Mesenchymal stem cell (in vitro differentiated cells and primary cell): ENCODE measurements at regions not wholly inside any gene's neighbourhood (a gene's known extent, or its start where the extent isn't known, plus 50 kb on each side); places are given as distances from the start of the nearest gene placed in this dataset.

Source experiments
- DNase-seq: peaks from one replicate; pipeline ENCODE4 v3.0.0-alpha.2; 2013
- H2AFZ ChIP-seq: one replicate; pipeline ENCODE4 v1.6.1; 2013; ENCODE audit warnings: low read depth, mild to moderate bottlenecking, control low read depth, inconsistent platforms, low read length, moderate library complexity
- H2AK5ac ChIP-seq: 2 replicates; pipeline ENCODE4 v1.6.1; 2013; ENCODE audit warnings: low read length, moderate library complexity, mild to moderate bottlenecking, inconsistent platforms; ENCODE audit not compliant: severe bottlenecking
- H2BK120ac ChIP-seq: one replicate; pipeline ENCODE4 v1.6.1; 2013; ENCODE audit warnings: low read depth, mild to moderate bottlenecking, inconsistent platforms, low read length, moderate library complexity
- H2BK12ac ChIP-seq, 2 experiments: one replicate each; pipeline ENCODE4 v1.6.1; 2013; ENCODE audit warnings: inconsistent platforms in 2 of 2, low read length in 2 of 2, mild to moderate bottlenecking in 2 of 2, moderate library complexity in 2 of 2, control low read depth in 1 of 2
- H2BK15ac ChIP-seq: one replicate; pipeline ENCODE4 v1.6.1; 2013; ENCODE audit warnings: mild to moderate bottlenecking, low read depth, inconsistent platforms; ENCODE audit not compliant: poor library complexity, severe bottlenecking
- H2BK5ac ChIP-seq: 2 replicates; pipeline ENCODE4 v1.6.1; 2013; ENCODE audit warnings: low read depth, mild to moderate bottlenecking, low read length, control low read depth, inconsistent platforms; ENCODE audit not compliant: poor library complexity, severe bottlenecking
- H3K14ac ChIP-seq, 2 experiments: one replicate each; pipeline ENCODE4 v1.6.1; 2013; ENCODE audit warnings: inconsistent platforms in 2 of 2, low read length in 2 of 2, control low read depth in 1 of 2, mild to moderate bottlenecking in 1 of 2, moderate library complexity in 1 of 2
- H3K18ac ChIP-seq, 2 experiments: one replicate each; pipeline ENCODE4 v1.6.1; 2013; ENCODE audit warnings: inconsistent platforms in 2 of 2, low read length in 2 of 2, control low read depth in 1 of 2, low read depth in 1 of 2, mild to moderate bottlenecking in 1 of 2
- H3K23ac ChIP-seq, 2 experiments: one replicate each; pipeline ENCODE4 v1.6.1; 2013; ENCODE audit warnings: inconsistent platforms in 2 of 2, low read length in 2 of 2, mild to moderate bottlenecking in 2 of 2, moderate library complexity in 2 of 2, control low read depth in 1 of 2
- H3K27ac ChIP-seq: 2 replicates; pipeline ENCODE4 v1.5.1; 2013; ENCODE audit warnings: mild to moderate bottlenecking, moderate library complexity, low read length, control low read depth, inconsistent platforms; ENCODE audit not compliant: poor library complexity, severe bottlenecking
- H3K27me3 ChIP-seq, 2 experiments: 2 replicates each; pipeline versions ENCODE4 v1.6.1 to v1.7.0; 2013; ENCODE audit warnings: low read length in 2 of 2, mild to moderate bottlenecking in 2 of 2, moderate library complexity in 2 of 2, control low read depth in 1 of 2, inconsistent platforms in 1 of 2; ENCODE audit not compliant: control insufficient read depth in 1 of 2, insufficient read depth in 1 of 2
- H3K36me3 ChIP-seq, 2 experiments: 2 replicates each; pipeline versions ENCODE4 v1.6.1 to v1.7.0; 2013; ENCODE audit warnings: low read length in 2 of 2, control low read depth in 1 of 2, inconsistent platforms in 1 of 2, low read depth in 1 of 2, mild to moderate bottlenecking in 1 of 2; ENCODE audit not compliant: insufficient read depth in 2 of 2, control insufficient read depth in 1 of 2
- H3K4ac ChIP-seq, 2 experiments: one replicate each; pipeline ENCODE4 v1.6.1; 2013; ENCODE audit warnings: inconsistent platforms in 2 of 2, low read length in 2 of 2, mild to moderate bottlenecking in 2 of 2, moderate library complexity in 2 of 2, control low read depth in 1 of 2, low read depth in 1 of 2
- H3K4me1 ChIP-seq: 2 replicates; pipeline ENCODE4 v1.6.1; 2013; ENCODE audit warnings: low read depth, low read length, control low read depth; ENCODE audit not compliant: control insufficient read depth, insufficient read depth
- H3K4me2 ChIP-seq: 2 replicates; pipeline ENCODE4 v1.6.1; 2013; ENCODE audit warnings: low read length, mild to moderate bottlenecking, inconsistent platforms; ENCODE audit not compliant: poor library complexity, severe bottlenecking
- H3K4me3 ChIP-seq, 2 experiments: 2 replicates each; pipeline versions ENCODE4 v1.5.1 to v1.7.0; 2013; ENCODE audit warnings: low read length in 2 of 2, mild to moderate bottlenecking in 2 of 2, control low read depth in 1 of 2, low read depth in 1 of 2; ENCODE audit not compliant: insufficient read depth in 1 of 2
- H3K79me1 ChIP-seq: replicated peaks from 2 replicates; pipeline ENCODE4 v1.6.1; 2013; ENCODE audit warnings: mild to moderate bottlenecking, control low read depth, low read length, inconsistent platforms; ENCODE audit not compliant: poor library complexity, severe bottlenecking
- H3K9ac ChIP-seq: 2 replicates; pipeline ENCODE4 v1.7.0; 2013; ENCODE audit warnings: mild to moderate bottlenecking, low read length, moderate library complexity
- H3K9me3 ChIP-seq: 2 replicates; pipeline ENCODE4 v1.7.0; 2013; ENCODE audit warnings: mild to moderate bottlenecking, low read length; ENCODE audit not compliant: control insufficient read depth
- H4K8ac ChIP-seq: one replicate; pipeline ENCODE4 v1.6.1; 2013; ENCODE audit warnings: inconsistent platforms, mild to moderate bottlenecking, low read length, moderate library complexity
- H4K91ac ChIP-seq: one replicate; pipeline ENCODE4 v1.6.1; 2013; ENCODE audit warnings: mild to moderate bottlenecking, low read length, inconsistent platforms
- WGBS: methylation state at CpG from one replicate; pipeline ENCODE4 v1.1.7; 2013; ENCODE audit warnings: mixed read lengths; 5-methylcytosine and 5-hydroxymethylcytosine counted together

GRCh38 chr18:34591920-34592444 lies 118.1 kb upstream of the DTNA start:
- no peak overlapping the region for H3K9ac ChIP-seq
- no peak overlapping the region for H2AFZ ChIP-seq
- H3K23ac ChIP-seq = no peak overlapping the region
- no peak overlapping the region for H2BK15ac ChIP-seq
- no peaks in the 10 kb centered on the region for H3K27me3 ChIP-seq
- no peak overlapping the region for H3K18ac ChIP-seq
- no peak overlapping the region for H3K4ac ChIP-seq
- no peak overlapping the region for H4K91ac ChIP-seq
- H3K4me3 ChIP-seq = no peak overlapping the region
- H2BK12ac ChIP-seq = no peak overlapping the region
- H3K27ac ChIP-seq = no peak overlapping the region
- H3K79me1 ChIP-seq = no peaks in the 10 kb centered on the region
- no peaks in the 10 kb centered on the region for H3K9me3 ChIP-seq
- no peak overlapping the region for H3K4me2 ChIP-seq
- DNase-seq = no peak
- no peaks in the 10 kb centered on the region for H3K4me1 ChIP-seq
- no peak overlapping the region for H2AK5ac ChIP-seq
- WGBS = 84% methylated on average over 2 of the region's 2 CpGs
- no peak overlapping the region for H2BK5ac ChIP-seq
- H3K36me3 ChIP-seq = no peaks in the 10 kb centered on the region
- H3K14ac ChIP-seq = no peak overlapping the region
- H4K8ac ChIP-seq = no peak overlapping the region
- H2BK120ac ChIP-seq = no peak overlapping the region

- WGBS = 80% methylated on average over 2 of the region's 3 CpGs
- H3K4me1 ChIP-seq = no peaks in the 10 kb centered on the region
Measured at GRCh38 chr18:34592481-34592880, 117.6 kb upstream of the DTNA start.

GRCh38 chr18:34592961-34593382 lies 117.1 kb upstream of the DTNA start:
- H3K4me1 ChIP-seq = no peaks in the 10 kb centered on the region
- H3K14ac ChIP-seq = no peak overlapping the region
- no peak overlapping the region for H2AFZ ChIP-seq
- H3K4ac ChIP-seq = no peak overlapping the region
- WGBS = 18% methylated on average over 4 of the region's 8 CpGs
- no peak overlapping the region for H2BK5ac ChIP-seq
- H3K27me3 ChIP-seq = no peaks in the 10 kb centered on the region
- no peak overlapping the region for H4K8ac ChIP-seq
- H3K79me1 ChIP-seq = no peaks in the 10 kb centered on the region
- H3K9me3 ChIP-seq = no peaks in the 10 kb centered on the region
- H3K4me3 ChIP-seq = peak overlapping the region; percentile 12 to 79
- peak overlapping the region in 1 of 2 experiments; percentile 73 for H3K18ac ChIP-seq
- H3K23ac ChIP-seq = no peak overlapping the region
- peak overlapping the region; percentile 35 for H3K4me2 ChIP-seq
- no peak overlapping the region for H2BK15ac ChIP-seq
- no peak overlapping the region for H2BK120ac ChIP-seq
- H3K36me3 ChIP-seq = no peaks in the 10 kb centered on the region
- H3K9ac ChIP-seq = peak overlapping the region; percentile 86
- peak overlapping the region; percentile 65 for H3K27ac ChIP-seq
- peak; percentile 75 for DNase-seq
- no peak overlapping the region for H2AK5ac ChIP-seq
- peak overlapping the region in 1 of 2 experiments; percentile 84 for H2BK12ac ChIP-seq
- no peak overlapping the region for H4K91ac ChIP-seq

More at GRCh38 chr18:34592481-34592880, 117.6 kb upstream of the DTNA start:
- no peak overlapping the region for H2BK120ac ChIP-seq
- no peak overlapping the region for H3K23ac ChIP-seq
- H2BK5ac ChIP-seq = no peak overlapping the region
- H3K4me3 ChIP-seq = peak overlapping the region in 1 of 2 experiments; percentile 79
- no peaks in the 10 kb centered on the region for H3K27me3 ChIP-seq
- no peak overlapping the region for H4K91ac ChIP-seq
- H3K9ac ChIP-seq = peak overlapping the region; percentile 86
- H3K36me3 ChIP-seq = no peaks in the 10 kb centered on the region
- H3K4ac ChIP-seq = no peak overlapping the region
- no peak overlapping the region for H2AK5ac ChIP-seq
- no peaks in the 10 kb centered on the region for H3K9me3 ChIP-seq
- H3K79me1 ChIP-seq = no peaks in the 10 kb centered on the region
- H2AFZ ChIP-seq = no peak overlapping the region
- no peak overlapping the region for H3K14ac ChIP-seq
- DNase-seq = no peak
- H3K27ac ChIP-seq = peak overlapping the region; percentile 65
- H2BK12ac ChIP-seq = no peak overlapping the region
- no peak overlapping the region for H4K8ac ChIP-seq
- H2BK15ac ChIP-seq = no peak overlapping the region
- no peak overlapping the region for H3K4me2 ChIP-seq
- no peak overlapping the region for H3K18ac ChIP-seq

DNA sequence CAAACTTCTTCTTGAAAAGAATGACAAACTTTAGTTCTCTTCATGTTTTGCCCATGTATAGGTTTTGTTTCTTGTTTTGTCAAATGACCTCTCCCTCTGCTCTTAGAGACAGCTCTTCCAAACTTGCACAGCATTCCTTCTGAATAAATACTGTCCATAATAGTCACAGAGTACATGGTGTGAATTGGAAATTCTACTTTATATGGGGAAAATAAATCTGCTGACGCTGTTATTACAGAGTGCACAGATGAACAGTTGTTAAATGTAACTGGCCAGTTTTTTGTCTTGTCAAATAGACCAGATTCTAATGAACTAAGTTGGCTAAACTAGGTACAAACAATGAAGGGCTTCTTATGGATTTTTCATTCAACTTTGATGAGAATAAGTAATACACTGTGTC lies 115.8 kb upstream of the DTNA start:
- Histone ChIP-seq H4K8ac (no peak overlapping the region), H3K18ac (no peak overlapping the region), H3K23ac (no peak overlapping the region), H2BK5ac (no peak overlapping the region), H3K27me3 (no peaks in the 10 kb centered on the region), H3K27ac (no peak overlapping the region), H3K4me3 (no peak overlapping the region), H2BK120ac (no peak overlapping the region), H4K91ac (no peak overlapping the region), H3K36me3 (no peaks in the 10 kb centered on the region), H3K9me3 (no peaks in the 10 kb centered on the region), H3K9ac (peak overlapping the region; percentile 86), H2AK5ac (no peak overlapping the region), H2AFZ (no peak overlapping the region), H3K79me1 (no peaks in the 10 kb centered on the region), H3K4me2 (no peak overlapping the region), H3K4me1 (no peaks in the 10 kb centered on the region), H3K4ac (no peak overlapping the region), H2BK15ac (no peak overlapping the region), H3K14ac (no peak overlapping the region), H2BK12ac (no peak overlapping the region)
- no peak for DNase-seq
- 82% methylated on average over 1 of the region's 1 CpG for WGBS
